Central memory CD8-positive, alpha-beta T cell (primary cell): ENCODE measurements at regions not wholly inside any gene's neighbourhood (a gene's known extent, or its start where the extent isn't known, plus 50 kb on each side); places are given as distances from the start of the nearest gene placed in this dataset.
"Not testable (repeated sequence)": the region's sequence is repeated elsewhere in the genome, so short reads cannot be mapped to it uniquely, and the experiment has no call there.

Experiments used
- ATAC-seq: fragments of 150-1000 bp; cut with Tn5 transposase; replicated peaks from 2 replicates; pipeline ENCODE4 v1.10.0; 2022; ENCODE audit warnings: mild to moderate bottlenecking, moderate FRiP score, moderate number of reproducible peaks; ENCODE audit not compliant: poor library complexity, severe bottlenecking; ENCODE audit errors: extremely low read depth
- DNase-seq, 2 donors: peaks; one replicate each; pipeline ENCODE4 v3.0.0; 2021; ENCODE audit warnings: low spot score in 2 of 2
- H3K27ac Mint-ChIP-seq: one replicate; pipeline ENCODE4 v1.8.0; 2022; ENCODE audit warnings: low read depth, mild to moderate bottlenecking, moderate library complexity, mixed read lengths
- H3K27me3 Mint-ChIP-seq: one replicate; pipeline ENCODE4 v1.8.0; 2022; ENCODE audit warnings: mixed read lengths
- H3K36me3 Mint-ChIP-seq: one replicate; pipeline ENCODE4 v1.8.0; 2022; ENCODE audit warnings: mild to moderate bottlenecking, moderate library complexity, mixed read lengths; ENCODE audit not compliant: insufficient read depth
- H3K4me1 Mint-ChIP-seq: one replicate; pipeline ENCODE4 v1.8.0; 2022; ENCODE audit warnings: mixed read lengths
- H3K4me3 Mint-ChIP-seq: one replicate; pipeline ENCODE4 v1.8.0; 2022; ENCODE audit warnings: mild to moderate bottlenecking, moderate library complexity, mixed read lengths
- H3K9me3 Mint-ChIP-seq: one replicate; pipeline ENCODE4 v1.8.0; 2022; ENCODE audit warnings: mixed read lengths

GRCh38 chr15:81849289-81849688, 196.5 kb downstream of the MEX3B start:
- Mint-ChIP-seq H3K27ac (no peak overlapping the region), H3K4me3 (no peak overlapping the region), H3K9me3 (no peaks in the 10 kb centered on the region), H3K4me1 (no peaks in the 10 kb centered on the region), H3K36me3 (no peaks in the 10 kb centered on the region), H3K27me3 (peaks cover 10% of the 10 kb centered on the region)
- DNase-seq (no peak), ATAC-seq (no peak)

GRCh38 chr15:81848701-81849100, 197.1 kb downstream of the MEX3B start:
- Mint-ChIP-seq H3K36me3 (no peaks in the 10 kb centered on the region), H3K4me1 (no peaks in the 10 kb centered on the region), H3K4me3 (no peak overlapping the region), H3K27me3 (peaks cover 10% of the 10 kb centered on the region), H3K27ac (no peak overlapping the region), H3K9me3 (no peaks in the 10 kb centered on the region)
- DNase-seq (no peak), ATAC-seq (no peak)

DNA sequence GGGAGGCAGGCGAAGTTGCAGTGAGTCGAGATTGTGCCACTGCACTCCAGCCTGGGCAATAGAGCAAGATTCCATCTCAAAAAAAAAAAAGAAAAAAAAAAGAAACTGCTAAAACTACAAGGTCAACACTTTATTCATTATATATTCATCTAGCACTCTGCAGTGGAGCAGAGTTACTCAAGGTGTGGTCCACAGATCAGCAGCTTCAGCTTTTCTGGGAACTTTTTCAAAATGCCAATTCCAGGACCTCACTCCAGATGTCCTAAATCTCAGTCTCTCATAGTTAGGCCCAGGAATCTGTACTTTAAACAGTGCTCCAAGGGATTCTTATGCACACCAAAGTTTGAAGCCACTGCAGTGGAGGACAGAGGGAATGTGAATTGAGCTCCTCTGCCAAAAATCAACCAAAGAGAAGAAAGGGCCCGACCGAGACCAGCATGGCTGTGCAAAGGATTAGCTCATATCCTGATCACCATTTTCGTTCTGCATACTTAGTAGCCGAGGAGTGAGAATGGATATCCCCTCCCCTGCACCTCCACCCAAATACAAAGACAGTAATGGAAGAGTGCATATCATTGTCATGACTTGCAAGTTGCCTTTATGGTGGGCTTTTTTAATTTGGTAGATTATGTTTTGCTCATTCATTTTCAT, 201.9 kb downstream of the MEX3B start:
- DNase-seq (no peak), ATAC-seq (no peak)
- no peak overlapping the region for H3K27ac Mint-ChIP-seq
- H3K36me3 Mint-ChIP-seq, result peaks cover 2% of the 10 kb centered on the region
- H3K4me1 Mint-ChIP-seq, result no peaks in the 10 kb centered on the region
- no peak overlapping the region for H3K4me3 Mint-ChIP-seq
- H3K9me3 Mint-ChIP-seq, result no peaks in the 10 kb centered on the region
- H3K27me3 Mint-ChIP-seq, result no peaks in the 10 kb centered on the region

DNA sequence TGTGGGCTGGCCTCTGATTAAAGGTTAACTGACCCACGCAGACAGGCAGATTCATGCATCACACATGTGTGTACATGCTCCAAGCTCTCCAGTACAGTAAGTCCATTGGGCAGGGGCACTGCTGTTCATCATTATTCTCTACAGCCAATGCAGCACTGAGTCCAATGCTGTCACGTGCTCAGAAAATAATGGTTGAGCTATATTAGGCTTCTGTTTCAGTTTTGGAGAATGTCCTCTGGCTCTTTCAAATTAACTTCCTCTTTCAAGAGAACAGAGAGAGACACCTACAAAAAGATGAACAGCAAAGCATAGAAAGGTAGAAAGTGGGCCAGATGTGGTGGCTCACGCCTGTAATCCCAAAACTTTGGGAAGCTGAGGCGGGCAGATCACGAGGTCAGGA, 202.6 kb downstream of the MEX3B start:
- Mint-ChIP-seq H3K4me1 (no peaks in the 10 kb centered on the region), H3K36me3 (peaks cover 3% of the 10 kb centered on the region), H3K27ac (no peak overlapping the region), H3K9me3 (no peaks in the 10 kb centered on the region), H3K27me3 (no peaks in the 10 kb centered on the region), H3K4me3 (no peak overlapping the region)
- ATAC-seq, result no peak
- DNase-seq, result no peak

DNA sequence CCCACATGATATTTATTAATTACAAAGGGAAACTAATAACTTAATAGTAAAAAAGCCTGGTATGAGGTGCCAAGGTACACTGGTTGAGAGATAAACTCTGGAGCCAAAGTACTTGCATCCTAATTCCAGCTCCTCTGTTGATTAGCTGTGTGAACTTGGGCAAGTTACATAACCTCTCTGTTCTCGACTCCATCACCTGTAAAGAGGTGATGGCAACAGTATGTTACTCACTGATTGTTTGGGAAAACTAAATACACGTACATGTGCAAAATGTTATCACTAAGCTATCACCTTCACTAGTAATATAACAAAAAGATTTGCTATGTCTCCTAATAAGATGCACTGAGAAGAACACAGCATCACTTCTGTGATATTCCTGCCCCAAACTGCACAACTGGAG, 206.4 kb downstream of the MEX3B start:
- DNase-seq, result no peak
- Mint-ChIP-seq H3K36me3 (peaks cover 7% of the 10 kb centered on the region), H3K4me3 (no peak overlapping the region), H3K9me3 (no peaks in the 10 kb centered on the region), H3K27ac (no peak overlapping the region), H3K4me1 (no peaks in the 10 kb centered on the region), H3K27me3 (no peaks in the 10 kb centered on the region)
- ATAC-seq, result no peak

DNA sequence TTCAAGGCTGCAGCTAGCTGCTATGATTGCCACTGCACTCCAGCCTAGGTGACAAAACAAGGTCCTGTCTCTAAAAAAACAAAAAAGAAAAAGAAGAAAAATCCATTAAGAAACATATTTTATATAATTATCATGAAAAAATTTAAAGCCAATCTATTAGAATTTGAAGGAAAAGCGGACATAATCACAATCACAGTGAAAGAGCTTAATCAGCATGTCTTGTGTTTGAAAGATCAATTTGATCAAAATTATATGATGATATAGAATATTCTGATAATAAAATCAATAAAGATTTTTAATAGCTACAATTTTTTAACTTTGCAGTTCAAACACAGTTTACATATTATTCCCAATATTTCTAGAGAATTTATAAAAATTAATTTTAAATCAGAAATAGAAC, 210.1 kb downstream of the MEX3B start:
- DNase-seq, result no peak
- Mint-ChIP-seq H3K36me3 (peaks cover 6% of the 10 kb centered on the region), H3K4me3 (no peak overlapping the region), H3K4me1 (no peaks in the 10 kb centered on the region), H3K9me3 (peaks cover 5% of the 10 kb centered on the region), H3K27me3 (no peaks in the 10 kb centered on the region), H3K27ac (no peak overlapping the region)
- no peak for ATAC-seq

DNA sequence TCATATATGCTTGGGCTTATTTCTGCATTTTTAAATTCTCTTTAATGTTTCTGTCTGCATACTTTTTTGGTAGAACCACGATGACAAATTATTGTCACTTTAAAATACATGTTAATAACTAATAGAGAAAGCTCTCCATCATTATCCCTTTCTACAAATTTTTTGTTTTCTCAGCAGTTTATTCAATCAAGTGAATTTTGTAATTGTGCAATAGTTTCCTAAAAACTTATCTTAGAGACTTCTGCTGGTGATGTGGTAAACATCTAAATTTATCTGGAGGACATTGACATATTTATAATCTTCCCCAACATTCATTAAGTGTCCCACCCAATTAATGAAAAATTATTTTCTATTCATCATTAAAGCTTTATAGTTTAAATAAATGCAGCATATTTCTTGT, 215.3 kb downstream of the MEX3B start:
- ATAC-seq, result no peak
- H3K9me3 Mint-ChIP-seq, result peaks cover 5% of the 10 kb centered on the region
- no peaks in the 10 kb centered on the region for H3K27me3 Mint-ChIP-seq
- H3K4me1 Mint-ChIP-seq, result peaks cover 1% of the 10 kb centered on the region
- no peak overlapping the region for H3K4me3 Mint-ChIP-seq
- DNase-seq, result no peak
- no peak overlapping the region for H3K27ac Mint-ChIP-seq
- H3K36me3 Mint-ChIP-seq, result peaks cover 2% of the 10 kb centered on the region

DNA sequence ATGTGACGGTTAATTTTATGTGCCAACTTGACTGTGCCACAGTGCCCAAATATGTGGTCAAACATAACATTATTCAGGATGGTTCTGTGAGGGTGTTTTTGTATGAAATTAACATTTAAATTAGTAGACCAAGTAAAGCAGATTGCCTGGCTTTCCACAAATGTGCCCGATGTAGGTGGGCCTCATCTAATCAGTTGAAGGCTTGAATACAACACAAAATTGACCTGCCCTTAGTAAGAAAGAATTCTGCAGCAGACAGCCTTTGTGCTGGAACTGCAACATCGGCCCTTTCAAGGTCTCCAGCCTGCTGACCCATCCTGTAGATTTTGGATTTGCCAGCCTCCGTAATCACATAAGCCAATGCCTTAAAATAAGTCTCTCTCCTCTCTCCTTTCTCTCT, 215.9 kb downstream of the MEX3B start:
- ATAC-seq (no peak), DNase-seq (no peak)
- no peak overlapping the region for H3K27ac Mint-ChIP-seq
- H3K27me3 Mint-ChIP-seq, result no peaks in the 10 kb centered on the region
- peaks cover 2% of the 10 kb centered on the region for H3K36me3 Mint-ChIP-seq
- H3K4me1 Mint-ChIP-seq, result peaks cover 7% of the 10 kb centered on the region
- H3K9me3 Mint-ChIP-seq, result peaks cover 5% of the 10 kb centered on the region
- H3K4me3 Mint-ChIP-seq, result no peak overlapping the region

- Mint-ChIP-seq H3K27me3 (no peaks in the 10 kb centered on the region), H3K9me3 (peaks cover 5% of the 10 kb centered on the region), H3K27ac (no peak overlapping the region), H3K36me3 (no peaks in the 10 kb centered on the region), H3K4me1 (peaks cover 8% of the 10 kb centered on the region), H3K4me3 (no peak overlapping the region)
- ATAC-seq (no peak), DNase-seq (no peak)
Observed at GRCh38 chr15:81828135-81828534, 217.7 kb downstream of the MEX3B start.

GRCh38 chr15:81825136-81825535, 220.7 kb downstream of the MEX3B start:
- Mint-ChIP-seq H3K4me3 (no peak overlapping the region), H3K9me3 (no peaks in the 10 kb centered on the region), H3K27ac (no peak overlapping the region), H3K27me3 (no peaks in the 10 kb centered on the region), H3K36me3 (no peaks in the 10 kb centered on the region), H3K4me1 (peaks cover 8% of the 10 kb centered on the region)
- DNase-seq, result no peak
- no peak for ATAC-seq

- not testable (repeated sequence) for H3K4me3 Mint-ChIP-seq, H3K36me3 Mint-ChIP-seq, H3K4me1 Mint-ChIP-seq, H3K27ac Mint-ChIP-seq, H3K9me3 Mint-ChIP-seq, DNase-seq, ATAC-seq, H3K27me3 Mint-ChIP-seq
Observed at GRCh38 chr15:81822587-81822986, 223.2 kb downstream of the MEX3B start.

- peaks cover under 1% of the 10 kb centered on the region for H3K27me3 Mint-ChIP-seq
- H3K36me3 Mint-ChIP-seq, result peaks cover 4% of the 10 kb centered on the region
- H3K4me1 Mint-ChIP-seq, result peaks cover 2% of the 10 kb centered on the region
- no peaks in the 10 kb centered on the region for H3K9me3 Mint-ChIP-seq
- H3K27ac Mint-ChIP-seq, result no peak overlapping the region
- no peak overlapping the region for H3K4me3 Mint-ChIP-seq
- no peak for DNase-seq
- ATAC-seq, result no peak
Observed at GRCh38 chr15:81819924-81820635, 225.7 kb downstream of the MEX3B start.

- Mint-ChIP-seq H3K4me3 (no peak overlapping the region), H3K27me3 (peaks cover 16% of the 10 kb centered on the region), H3K27ac (no peak overlapping the region), H3K36me3 (peaks cover 8% of the 10 kb centered on the region), H3K4me1 (peaks cover 4% of the 10 kb centered on the region), H3K9me3 (no peaks in the 10 kb centered on the region)
- ATAC-seq (no peak), DNase-seq (no peak)
Observed at GRCh38 chr15:81814882-81815455, 230.8 kb downstream of the MEX3B start.
